GM12872 (cell line): ENCODE measurements at regions not wholly inside any gene's neighbourhood (a gene's known extent, or its start where the extent isn't known, plus 50 kb on each side); places are given as distances from the start of the nearest gene placed in this dataset.

Experiments
- CTCF ChIP-seq: IDR thresholded peaks from 3 replicates; pipeline ENCODE4 v1.5.1; 2011; ENCODE audit warnings: low read depth, mild to moderate bottlenecking, low read length, moderate library complexity; ENCODE audit not compliant: insufficient read depth

- no peak for TF ChIP-seq CTCF
Measured at GRCh38 chr2:41832218-41832617, 215.6 kb upstream of the PKDCC start.

- no peak for TF ChIP-seq CTCF
Measured at GRCh38 chr2:41835401-41835800, 212.4 kb upstream of the PKDCC start.

GRCh38 chr2:41836948-41837347, 210.9 kb upstream of the PKDCC start:
- no peak for TF ChIP-seq CTCF

- no peak for TF ChIP-seq CTCF
Measured at GRCh38 chr2:41837610-41838009, 210.2 kb upstream of the PKDCC start.

- peak; percentile 97 for TF ChIP-seq CTCF
Measured at GRCh38 chr2:41840702-41841551, 206.9 kb upstream of the PKDCC start.

GRCh38 chr2:41846962-41847361, 200.9 kb upstream of the PKDCC start:
- TF ChIP-seq CTCF = no peak

GRCh38 chr2:41847744-41848441, 199.9 kb upstream of the PKDCC start:
- no peak for TF ChIP-seq CTCF
